HuH-7.5 (cell line): ENCODE measurements at regions not wholly inside any gene's neighbourhood (a gene's known extent, or its start where the extent isn't known, plus 50 kb on each side); places are given as distances from the start of the nearest gene placed in this dataset.
A peak's percentile ranks its signal among the peaks of the same experiment; 100 is the strongest.
"Not testable (repeated sequence)": the region's sequence is repeated elsewhere in the genome, so short reads cannot be mapped to it uniquely, and the experiment has no call there.

Source experiments
- DNase-seq: peaks from one replicate; pipeline ENCODE4 v3.0.0; 2011; ENCODE audit warnings: low spot score

DNA sequence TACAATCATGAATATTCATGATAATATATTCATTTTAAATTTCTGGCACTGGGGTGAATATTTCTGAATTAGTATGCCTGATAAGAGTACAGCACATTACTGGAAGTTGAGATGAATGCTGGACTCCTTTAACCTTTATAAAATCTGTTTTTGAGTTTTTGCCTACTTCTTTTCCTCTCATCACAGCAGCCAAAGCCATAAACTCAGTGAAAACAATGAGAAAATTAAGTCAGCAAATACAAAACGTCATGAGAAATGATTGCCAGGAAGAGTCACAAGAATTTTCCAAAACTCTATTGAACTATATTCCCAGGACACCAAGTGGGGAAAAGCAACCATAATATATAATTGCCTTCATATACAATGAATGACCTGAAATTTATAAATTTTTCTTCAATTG lies 837.6 kb downstream of the TBC1D32 start:
- DNase-seq, result no peak

- no peak for DNase-seq
These were observed 840.8 kb downstream of the TBC1D32 start for GRCh38 chr6:120493505-120493904.

DNA sequence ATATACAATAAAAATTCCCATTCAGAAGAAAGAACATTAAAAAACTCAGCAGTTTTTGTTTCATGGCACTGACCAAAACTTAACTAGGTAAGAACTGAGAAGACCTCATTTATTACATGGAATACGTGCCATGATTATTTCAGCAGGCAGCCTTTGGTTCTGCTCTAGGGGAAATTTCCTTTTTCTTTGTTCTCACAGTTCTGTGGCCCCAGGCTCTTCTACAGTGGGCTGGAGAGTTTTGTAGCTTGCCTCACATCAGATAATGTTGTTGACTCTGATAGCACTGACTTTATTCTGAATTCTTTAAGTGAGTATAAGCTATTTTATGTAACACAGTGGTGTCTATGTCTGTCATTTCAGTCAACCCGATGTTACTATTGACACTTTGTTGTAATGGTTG lies 844.3 kb downstream of the TBC1D32 start:
- no peak for DNase-seq

DNA sequence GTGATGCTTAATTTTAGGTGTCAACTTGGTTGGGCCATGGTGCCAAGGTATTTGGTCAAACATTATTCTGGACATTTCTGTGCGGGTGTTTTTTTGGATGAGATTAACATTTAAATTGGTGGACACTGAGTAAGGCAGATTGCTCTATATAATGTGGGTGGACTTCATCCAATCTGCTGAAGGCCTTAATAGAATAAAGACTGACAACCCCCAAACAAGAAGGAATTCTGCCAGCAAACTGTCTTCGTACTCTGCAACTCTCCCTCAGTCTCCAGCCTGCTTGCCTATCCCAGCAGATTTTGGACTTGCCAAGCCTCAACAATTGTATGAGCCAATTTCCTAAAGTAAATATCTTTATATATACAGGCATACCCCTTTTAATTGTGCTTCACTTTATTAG lies 850.1 kb downstream of the TBC1D32 start:
- no peak for DNase-seq

DNA sequence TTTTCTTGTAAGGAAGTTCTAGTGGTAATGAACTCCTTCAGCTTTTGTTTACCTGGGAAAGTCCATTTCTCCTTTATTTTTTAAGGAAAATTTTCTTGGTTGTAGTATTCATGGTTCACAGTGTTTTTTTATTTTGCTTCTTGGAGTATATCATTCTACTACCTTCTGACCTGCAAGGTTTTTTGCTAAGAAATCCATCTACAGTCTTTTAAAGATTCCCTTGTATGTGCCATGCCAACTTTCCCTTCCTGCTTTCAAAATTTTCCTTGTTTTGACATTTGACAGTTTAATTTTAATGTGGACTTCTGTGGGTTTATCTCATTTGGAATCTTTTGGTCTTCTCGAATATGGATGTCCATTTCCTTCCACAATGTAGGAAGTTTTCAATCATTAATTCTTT lies 855.6 kb downstream of the TBC1D32 start:
- no peak for DNase-seq

GRCh38 chr6:120473804-120474203 lies 860.5 kb downstream of the TBC1D32 start:
- no peak for DNase-seq

DNA sequence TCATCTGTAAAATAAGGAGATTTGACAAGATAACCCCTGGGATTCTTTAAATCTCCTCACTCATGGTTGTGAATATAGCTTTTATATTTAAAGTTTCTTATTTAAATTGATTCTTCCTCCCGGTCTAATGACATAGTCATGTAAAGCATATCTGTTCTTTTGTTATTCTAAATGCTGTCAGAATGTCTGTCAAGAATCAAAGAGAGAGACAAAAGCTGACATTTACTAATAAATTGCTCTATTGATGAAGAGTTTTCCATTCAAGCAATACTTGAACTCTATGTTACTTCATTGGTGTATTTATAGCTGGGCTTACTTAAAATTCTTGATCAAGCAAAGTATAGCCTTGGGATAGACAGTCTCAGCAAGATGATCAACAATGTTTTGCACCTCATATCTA lies 865.8 kb downstream of the TBC1D32 start:
- DNase-seq, result no peak

- DNase-seq, result no peak
These were observed 882.8 kb downstream of the TBC1D32 start for GRCh38 chr6:120451508-120451907.

DNA sequence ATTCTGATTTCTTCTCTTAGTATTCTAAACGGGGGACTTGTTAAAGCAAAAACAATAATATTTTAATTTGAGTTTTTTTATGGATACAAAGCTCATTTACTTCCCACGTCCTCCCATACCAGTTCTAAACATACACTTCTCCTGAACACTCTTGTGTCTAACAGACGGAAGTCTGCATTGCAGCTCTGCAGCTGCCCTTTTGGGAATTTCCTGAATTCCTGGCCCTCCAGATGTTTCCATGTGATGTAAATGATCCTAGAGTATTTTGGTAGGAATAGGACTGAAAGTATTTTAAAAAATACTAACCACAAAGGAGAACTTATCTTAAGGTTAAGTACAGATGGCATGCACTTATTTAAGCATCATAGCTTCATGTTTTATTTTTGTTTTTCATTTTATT lies 886.7 kb downstream of the TBC1D32 start:
- no peak for DNase-seq

- not testable (repeated sequence) for DNase-seq
These were observed 901.4 kb downstream of the TBC1D32 start for GRCh38 chr6:120432840-120433239.

DNA sequence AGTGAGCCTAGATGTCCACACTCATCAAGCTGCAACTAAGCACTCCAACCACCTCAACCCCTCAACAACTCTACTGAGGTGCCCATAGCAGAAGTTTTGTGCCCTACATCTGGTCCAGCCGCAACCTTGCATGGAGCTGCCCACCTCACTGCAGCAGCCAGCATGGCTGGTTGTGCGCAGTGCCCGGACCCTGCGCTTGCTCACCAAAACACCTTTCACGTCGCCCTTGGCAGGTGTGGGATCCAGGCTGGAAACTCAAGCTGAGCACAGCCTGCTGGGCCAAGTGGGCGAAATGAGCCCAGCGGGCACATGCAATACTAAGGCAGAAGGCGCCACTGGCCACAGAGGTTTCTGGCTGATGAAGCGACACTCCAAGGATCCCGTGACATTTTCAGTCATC lies 902.4 kb downstream of the TBC1D32 start:
- no peak for DNase-seq

DNA sequence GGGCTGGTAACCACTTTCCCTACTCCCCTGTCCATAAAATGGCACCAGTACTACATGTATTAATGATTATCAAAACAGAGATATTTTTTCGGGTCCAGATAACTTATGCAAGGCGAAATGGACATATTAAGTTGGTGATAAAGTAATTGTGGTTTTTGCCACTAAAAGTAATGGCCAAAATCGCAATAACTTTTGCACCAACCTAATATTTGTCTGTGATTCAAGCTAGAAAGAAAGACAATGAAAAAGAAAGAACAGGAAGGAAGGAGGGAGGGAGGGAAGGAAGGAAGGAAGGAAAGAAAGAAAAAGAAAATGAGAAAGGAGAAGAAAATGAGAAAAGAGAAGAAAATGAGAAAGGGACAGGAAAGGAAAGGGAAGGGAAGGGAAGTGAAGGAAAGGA lies 922.9 kb downstream of the TBC1D32 start:
- DNase-seq, result no peak

DNA sequence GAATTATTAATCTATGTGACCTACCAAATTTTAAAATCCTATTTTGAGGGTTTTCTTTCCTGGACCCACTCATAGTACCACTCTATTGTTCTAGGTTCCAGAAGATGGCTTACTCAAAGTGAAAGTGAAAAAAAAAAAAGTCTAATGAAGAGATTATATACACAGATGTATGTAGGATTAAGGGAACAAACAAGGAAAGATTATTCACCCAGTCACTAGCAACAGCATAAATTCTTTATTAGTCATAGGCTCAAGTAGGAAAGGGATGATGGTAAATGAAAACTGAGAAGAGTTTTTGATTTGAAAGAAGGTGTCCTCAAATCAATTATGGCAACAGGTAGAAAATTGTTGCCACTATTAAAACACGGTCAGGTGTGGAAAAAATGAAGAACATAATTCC lies 923.7 kb downstream of the TBC1D32 start:
- DNase-seq, result no peak

DNA sequence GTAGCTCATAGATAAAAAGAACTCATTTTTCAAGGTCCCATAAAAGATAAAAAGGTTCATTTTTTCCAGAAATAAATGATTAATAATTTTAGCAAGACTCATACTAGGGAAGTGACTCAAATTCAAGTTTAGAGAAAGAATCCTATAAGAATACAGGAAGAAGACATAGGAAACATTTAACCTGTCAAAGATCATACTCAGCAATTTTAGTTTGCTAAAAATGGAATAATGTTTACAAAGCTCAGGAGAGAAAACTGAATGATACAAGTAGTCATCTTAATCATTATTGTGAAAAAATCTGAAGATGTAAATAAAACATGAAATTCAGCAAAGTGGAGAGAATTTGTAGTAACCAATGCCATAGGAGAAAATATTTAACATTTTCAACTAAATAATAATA lies 926.6 kb downstream of the TBC1D32 start:
- DNase-seq, result no peak

- DNase-seq, result no peak
These were observed 928.3 kb downstream of the TBC1D32 start for GRCh38 chr6:120405947-120406346.

- DNase-seq, result no peak
These were observed 938.5 kb downstream of the TBC1D32 start for GRCh38 chr6:120395784-120396183.

GRCh38 chr6:120395330-120395729 lies 939.0 kb downstream of the TBC1D32 start:
- no peak for DNase-seq

DNA sequence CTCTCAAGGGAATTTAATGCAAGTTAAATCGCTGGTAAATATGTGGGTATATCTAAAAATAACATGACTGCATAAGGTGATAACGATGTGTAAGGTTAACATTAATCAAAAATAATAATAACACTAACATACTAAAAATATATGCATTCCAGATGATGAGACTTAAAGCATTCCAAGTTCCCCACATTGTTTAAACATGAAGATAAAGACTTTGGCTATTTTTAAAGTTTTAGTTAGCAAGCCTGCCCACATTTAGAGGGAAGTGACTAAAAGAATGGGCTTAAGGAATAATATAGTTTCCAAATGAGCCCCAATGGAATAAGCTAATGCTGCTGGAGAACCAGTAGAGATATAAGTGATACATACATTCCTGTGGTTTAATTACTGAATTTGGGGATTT lies 941.3 kb downstream of the TBC1D32 start:
- DNase-seq, result no peak

DNA sequence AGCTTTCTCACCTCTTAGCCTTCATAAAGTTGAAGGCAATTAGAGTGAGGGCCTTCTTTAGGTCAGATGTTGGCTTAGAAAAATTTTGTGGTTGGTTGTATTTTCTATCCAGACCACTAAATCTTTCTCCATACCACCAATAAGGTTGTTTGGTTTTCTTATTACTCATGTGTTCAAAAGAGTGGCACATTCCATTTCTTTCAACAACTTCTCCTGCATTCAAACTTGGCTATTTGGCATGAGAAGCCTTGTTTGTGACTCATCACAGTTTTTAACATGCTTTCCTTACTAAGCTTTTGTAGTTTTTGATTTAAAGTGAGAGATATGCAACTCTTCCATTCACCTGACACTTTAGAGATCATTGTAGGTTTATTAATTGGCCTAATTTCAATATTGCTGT lies 949.6 kb downstream of the TBC1D32 start:
- no peak for DNase-seq

DNA sequence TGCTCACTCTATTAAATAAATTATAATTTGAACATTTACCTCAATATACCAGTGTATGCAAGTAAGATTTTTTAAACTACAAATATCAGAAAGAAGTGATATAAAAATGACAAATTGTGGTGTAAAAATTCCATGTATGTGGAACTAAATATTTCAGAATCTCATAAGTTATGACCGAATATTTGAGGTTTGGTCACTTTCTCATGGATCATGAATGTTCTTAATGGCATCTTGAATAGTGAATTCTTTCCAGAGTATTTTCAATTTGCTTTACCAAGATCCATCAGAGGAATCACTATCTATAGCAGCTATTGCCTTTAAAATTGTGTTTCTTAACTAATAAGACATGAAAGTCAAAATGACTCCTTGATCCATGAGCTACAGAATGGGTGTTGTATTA lies 950.6 kb downstream of the TBC1D32 start:
- DNase-seq, result no peak

DNA sequence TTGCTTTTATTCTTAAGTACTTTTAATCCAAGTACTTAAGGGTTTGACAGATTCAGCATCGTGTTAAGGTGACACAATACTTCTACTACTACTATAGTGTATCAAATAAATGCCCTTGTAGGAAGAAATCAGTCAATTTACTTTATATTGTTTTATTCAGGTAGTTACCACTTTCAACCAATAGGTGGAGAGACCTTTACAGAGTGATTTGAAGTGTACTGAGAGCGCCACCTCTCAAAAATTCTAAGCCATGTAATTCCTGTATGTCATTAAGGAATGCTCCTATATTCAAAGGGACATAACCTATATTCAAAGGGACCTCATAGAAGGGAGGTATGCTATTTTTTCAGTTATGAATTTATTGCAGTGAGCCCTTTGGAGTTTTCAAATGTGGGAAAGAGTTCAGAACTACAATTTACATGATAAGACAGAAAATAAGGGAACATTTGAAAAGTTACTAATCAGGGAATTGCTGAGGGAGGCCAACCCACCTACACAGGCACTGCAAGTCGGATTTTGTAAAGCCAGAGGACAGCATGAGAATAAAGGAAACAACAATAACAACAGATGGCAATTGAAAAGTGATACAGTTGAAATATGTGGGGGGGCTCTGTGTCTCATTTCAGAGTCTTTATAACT lies 955.6 kb downstream of the TBC1D32 start:
- DNase-seq, result peak; percentile 9

GRCh38 chr6:120373185-120373584 lies 961.1 kb downstream of the TBC1D32 start:
- DNase-seq, result no peak

- no peak for DNase-seq
These were observed 970.9 kb downstream of the TBC1D32 start for GRCh38 chr6:120363429-120363828.

DNA sequence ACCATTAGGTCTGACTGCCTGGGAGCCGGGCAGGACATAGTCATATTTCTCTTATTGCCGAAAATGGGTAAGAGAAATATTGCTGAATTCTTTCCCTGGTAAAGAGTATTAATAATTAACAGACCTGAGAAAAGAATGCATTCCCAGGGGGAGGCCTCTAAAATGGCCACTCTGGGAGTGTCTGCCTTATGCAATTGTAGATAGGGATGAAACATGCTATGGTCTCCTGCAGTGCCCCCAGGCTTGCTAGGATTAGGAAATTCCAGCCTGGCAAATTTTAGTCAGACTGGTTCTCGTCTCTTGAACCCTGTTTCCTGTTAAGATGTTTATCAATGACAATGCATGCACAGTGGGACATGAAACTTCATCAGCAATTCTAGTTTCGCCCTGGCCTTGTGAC lies 975.7 kb downstream of the TBC1D32 start:
- DNase-seq, result not testable (repeated sequence)

- DNase-seq, result no peak
These were observed 976.8 kb downstream of the TBC1D32 start for GRCh38 chr6:120357447-120357846.
